GM12801 (cell line): ENCODE measurements at regions not wholly inside any gene's neighbourhood (a gene's known extent, or its start where the extent isn't known, plus 50 kb on each side); places are given as distances from the start of the nearest gene placed in this dataset.

Source experiments
- CTCF ChIP-seq: IDR thresholded peaks from one replicate; pipeline ENCODE4 v1.5.1; 2011; ENCODE audit warnings: control low read depth; ENCODE audit not compliant: insufficient read length; ENCODE audit errors: extremely low read depth

DNA sequence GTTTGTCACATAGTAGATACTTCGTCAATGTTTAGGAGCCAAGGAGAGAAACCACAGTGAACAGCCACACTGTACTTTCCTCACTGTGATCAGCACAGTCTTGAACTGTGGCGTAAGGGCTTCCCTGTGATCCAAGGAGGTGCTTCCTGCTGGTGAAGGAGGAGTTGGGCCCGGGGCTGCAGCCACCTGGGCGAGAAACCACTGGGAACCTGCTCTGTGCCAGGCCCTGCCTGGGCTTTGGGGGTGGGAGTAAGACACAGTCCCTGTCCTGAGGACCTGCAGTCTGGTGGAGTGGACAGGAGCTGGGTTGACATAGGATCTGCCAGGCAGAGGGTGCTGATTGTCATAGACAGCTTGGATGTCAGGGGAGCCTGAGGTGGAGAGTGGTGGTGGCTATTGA is 60.5 kb upstream of the MRPS22 start:
- no peak for TF ChIP-seq CTCF

GRCh38 chr3:139284221-139284620 is 59.6 kb upstream of the MRPS22 start:
- TF ChIP-seq CTCF = no peak

- no peak for TF ChIP-seq CTCF
Observed at GRCh38 chr3:139285691-139286090, 58.1 kb upstream of the MRPS22 start.

GRCh38 chr3:139286241-139286640 is 57.6 kb upstream of the MRPS22 start:
- no peak for TF ChIP-seq CTCF

DNA sequence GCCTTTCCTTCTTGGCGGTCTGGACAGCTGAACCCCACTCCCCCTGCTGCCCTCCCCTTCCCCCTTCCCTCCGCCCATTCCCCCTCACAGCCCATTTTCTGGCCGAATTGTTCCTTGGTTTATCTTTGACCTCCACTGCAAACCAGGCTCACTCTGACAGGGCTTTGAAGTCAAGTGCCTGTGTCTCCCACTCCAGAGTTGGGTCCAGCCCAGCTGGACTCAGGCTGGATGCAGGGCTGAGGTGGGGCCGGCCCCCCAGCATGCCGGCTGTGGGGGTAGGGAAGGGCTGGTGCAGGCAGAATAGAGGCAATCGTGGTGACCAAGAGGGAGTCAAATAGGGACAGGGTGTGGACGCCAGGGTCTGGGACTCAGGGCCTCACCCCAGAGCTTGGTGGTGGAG is 57.0 kb upstream of the MRPS22 start:
- no peak for TF ChIP-seq CTCF

DNA sequence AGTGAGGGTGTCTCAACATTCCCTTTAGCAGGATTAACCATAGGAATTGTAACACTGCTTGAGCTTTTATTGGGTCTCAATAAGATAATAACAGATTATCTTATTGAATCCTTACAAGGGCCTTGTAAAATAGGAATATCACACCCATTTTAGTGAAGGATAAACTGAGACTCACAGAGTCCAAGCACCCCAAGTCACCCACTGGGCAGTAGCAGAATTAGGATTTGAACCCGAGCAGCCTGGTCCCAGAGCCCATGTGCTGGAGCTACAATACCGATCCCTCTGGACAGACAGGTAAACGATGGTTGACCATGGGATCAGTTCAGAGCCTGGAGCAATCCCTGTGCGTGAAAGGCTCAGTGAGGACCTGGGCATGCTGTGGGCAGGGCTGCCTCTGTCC is 56.3 kb upstream of the MRPS22 start:
- no peak for TF ChIP-seq CTCF

DNA sequence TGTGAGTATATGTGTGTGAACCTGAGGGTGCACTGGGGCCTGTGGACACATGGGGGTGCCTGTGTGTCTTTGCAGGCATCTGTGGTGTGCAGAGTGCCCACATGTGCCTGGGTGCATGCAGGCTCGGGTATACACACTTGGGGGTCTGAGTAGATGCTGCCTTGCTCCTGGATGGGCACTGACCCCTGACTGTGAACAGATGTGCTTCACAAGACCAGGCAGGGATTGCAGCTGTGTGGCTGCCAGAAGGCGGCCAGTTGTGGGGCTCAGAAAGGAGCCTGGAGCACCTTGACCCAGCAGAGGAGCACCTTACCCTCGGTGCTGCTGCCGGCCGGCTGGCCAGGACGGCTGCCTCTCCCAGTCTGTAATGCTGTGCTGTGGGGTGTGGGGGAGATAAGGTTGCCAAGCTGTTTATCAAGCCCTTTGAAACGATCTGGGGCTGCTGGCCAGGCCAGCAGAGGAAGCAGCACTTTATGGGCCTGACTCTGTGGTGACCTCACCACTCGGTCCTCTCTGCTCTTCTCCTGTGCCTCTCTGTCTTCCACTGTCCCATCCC is 55.5 kb upstream of the MRPS22 start:
- TF ChIP-seq CTCF = no peak
